ENCODE measurements at regions not wholly inside any gene's neighbourhood (a gene's known extent, or its start where the extent isn't known, plus 50 kb on each side); places are given as distances from the start of the nearest gene placed in this dataset.
"Not testable (repeated sequence)": the region's sequence is repeated elsewhere in the genome, so short reads cannot be mapped to it uniquely, and the experiment has no call there.

DNA sequence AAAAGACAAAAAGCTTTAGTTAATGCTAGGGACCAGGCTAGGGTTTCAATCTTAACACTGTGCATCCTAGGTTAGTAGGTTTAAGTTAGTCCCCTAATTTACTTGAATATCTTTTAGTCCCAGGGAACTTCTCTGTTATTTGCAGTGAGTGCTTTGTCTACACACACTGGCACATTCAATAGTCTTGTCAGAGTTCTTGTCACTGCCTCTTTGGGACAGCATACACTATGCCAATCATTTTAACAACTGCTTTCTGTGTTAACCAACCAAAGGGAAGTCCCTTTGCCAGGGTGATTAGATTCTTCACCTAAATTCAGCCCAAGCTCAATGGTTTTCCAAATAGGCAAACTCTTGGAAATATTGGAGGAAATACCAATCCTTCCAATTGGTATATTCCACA lies 221.8 kb upstream of the IGFBP7 start:
- no peak for DNase-seq (ENCODE audit: low read depth)

GRCh38 chr4:57329279-57329678 lies 219.1 kb upstream of the IGFBP7 start:
- DNase-seq (ENCODE audit: low read depth), result no peak

DNA sequence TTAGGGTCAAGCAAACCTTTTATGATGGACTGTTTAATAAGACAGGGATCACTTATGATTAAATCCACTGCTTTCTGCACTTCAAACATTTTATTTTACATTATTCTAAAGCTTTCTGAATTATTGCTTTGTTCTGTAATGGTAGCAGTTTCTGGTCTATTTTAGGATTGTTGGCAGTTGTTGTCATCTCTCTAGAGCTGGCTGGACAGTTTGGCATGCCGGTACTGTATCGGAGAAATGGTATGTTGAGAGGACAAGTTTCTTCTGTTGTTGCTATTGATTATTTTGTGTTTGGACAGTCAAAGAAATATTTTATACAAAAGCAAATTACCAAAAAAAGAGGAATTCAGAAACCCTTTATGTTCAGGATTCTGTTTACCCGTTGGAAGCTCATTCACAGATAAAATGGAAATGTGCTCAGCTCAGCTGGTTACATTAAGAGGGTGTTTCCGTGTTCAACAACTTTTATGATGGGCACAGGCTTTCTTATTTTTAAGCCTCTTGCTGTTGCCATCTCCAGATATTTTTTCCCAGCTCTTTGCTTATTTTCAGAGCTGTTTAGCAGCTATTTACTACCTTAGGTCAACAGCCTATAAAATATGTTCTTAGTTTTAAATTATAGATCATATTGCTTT lies 214.6 kb upstream of the IGFBP7 start:
- DNase-seq (ENCODE audit: low read depth), result no peak

DNA sequence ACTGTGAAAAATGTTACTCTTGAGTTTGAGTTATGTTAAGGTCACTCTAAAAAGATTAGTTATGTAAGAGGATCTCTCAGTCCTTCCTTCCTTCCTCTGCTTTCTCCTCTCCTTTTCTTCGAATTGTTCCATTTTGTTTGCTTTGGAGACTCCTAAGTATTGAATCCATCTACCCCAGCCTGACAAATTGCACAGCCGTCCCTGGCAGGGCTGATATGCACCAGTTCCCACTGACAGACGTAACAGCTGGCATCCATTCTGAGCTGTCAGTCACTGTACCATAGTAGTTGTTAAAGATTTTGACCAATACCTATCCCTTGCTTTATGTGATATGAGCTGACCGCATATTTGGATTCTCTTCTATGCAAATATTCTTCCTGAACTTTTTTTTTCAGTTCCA lies 210.7 kb upstream of the IGFBP7 start:
- DNase-seq (ENCODE audit: low read depth), result no peak

- no peak for DNase-seq (ENCODE audit: low read depth)
Measured at GRCh38 chr4:57320217-57320616, 210.0 kb upstream of the IGFBP7 start.

GRCh38 chr4:57318703-57319102 lies 208.5 kb upstream of the IGFBP7 start:
- DNase-seq (ENCODE audit: low read depth), result no peak

DNA sequence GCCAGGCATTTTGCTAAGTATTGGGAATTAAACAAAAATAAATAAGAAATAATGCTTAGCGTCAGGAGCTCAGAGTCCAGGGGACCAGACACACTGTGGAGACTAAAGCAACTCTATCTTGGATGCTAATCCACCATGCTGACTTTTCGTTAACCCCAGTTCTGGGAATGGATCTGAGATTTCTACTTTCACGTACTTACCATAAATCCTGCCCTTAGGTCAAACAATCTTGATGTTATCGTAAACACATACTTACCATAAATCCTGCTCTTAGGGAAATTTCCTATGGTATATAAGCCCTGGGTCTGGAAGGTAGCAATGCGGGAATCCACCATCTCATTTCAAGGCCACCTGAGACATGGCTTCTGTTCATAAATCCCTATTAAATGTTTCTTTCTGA lies 204.5 kb upstream of the IGFBP7 start:
- no peak for DNase-seq (ENCODE audit: low read depth)

GRCh38 chr4:57312296-57312695 lies 202.1 kb upstream of the IGFBP7 start:
- DNase-seq (ENCODE audit: low read depth), result no peak

- no peak for DNase-seq (ENCODE audit: low read depth)
Measured at GRCh38 chr4:57309658-57310057, 199.5 kb upstream of the IGFBP7 start.

- DNase-seq (ENCODE audit: low read depth), result no peak
Measured at GRCh38 chr4:57308301-57308700, 198.1 kb upstream of the IGFBP7 start.

- DNase-seq (ENCODE audit: low read depth), result no peak
Measured at GRCh38 chr4:57305836-57306235, 195.7 kb upstream of the IGFBP7 start.

GRCh38 chr4:57303012-57303751 lies 193.0 kb upstream of the IGFBP7 start:
- peak; percentile 2 for DNase-seq (ENCODE audit: low read depth)

DNA sequence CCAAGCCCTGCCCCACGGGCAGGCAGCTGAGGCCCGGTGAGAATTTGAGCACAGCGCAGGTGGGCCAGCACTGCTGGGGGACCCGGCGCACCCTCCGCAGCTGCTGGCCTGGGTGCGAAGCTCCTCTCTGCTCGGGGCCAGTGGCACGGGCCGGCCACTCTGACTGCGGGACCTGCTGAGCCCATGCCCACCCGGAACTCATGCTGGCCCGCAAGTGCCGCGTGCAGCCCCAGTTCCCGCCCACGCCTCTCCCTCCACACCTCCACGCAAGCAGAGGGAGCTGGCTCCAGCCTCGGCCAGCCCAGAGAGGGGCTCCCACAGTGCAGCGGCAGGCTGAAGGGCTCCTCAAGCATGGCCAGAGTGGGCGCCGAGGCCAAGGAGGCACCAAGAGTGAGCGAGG lies 190.1 kb upstream of the IGFBP7 start:
- DNase-seq (ENCODE audit: low read depth), result not testable (repeated sequence)

DNA sequence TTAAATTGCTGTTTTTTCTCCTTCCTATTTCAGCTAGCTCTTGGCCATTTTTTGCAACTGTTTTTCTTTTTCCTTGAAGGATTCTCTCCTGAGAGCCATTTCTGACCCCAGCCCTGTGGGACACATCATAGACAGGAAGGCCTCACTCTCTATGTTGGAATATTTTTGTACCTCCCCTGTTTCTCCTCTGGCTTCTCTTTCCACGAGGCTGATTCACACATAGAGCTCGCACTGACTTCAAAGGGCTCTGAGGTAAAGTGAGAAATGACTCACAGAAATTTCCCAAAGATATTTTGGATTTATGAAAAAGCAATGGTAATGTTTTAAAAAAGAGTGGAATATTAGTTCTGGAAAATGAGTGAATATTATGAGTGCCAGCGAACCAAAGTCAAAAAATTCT lies 181.7 kb upstream of the IGFBP7 start:
- DNase-seq (ENCODE audit: low read depth), result peak; percentile 13

- DNase-seq (ENCODE audit: low read depth), result no peak
Measured at GRCh38 chr4:57287687-57288604, 177.8 kb upstream of the IGFBP7 start.

GRCh38 chr4:57282933-57283310 lies 172.7 kb upstream of the IGFBP7 start:
- no peak for DNase-seq (ENCODE audit: low read depth)

GRCh38 chr4:57280481-57280880 lies 170.3 kb upstream of the IGFBP7 start:
- DNase-seq (ENCODE audit: low read depth), result no peak

DNA sequence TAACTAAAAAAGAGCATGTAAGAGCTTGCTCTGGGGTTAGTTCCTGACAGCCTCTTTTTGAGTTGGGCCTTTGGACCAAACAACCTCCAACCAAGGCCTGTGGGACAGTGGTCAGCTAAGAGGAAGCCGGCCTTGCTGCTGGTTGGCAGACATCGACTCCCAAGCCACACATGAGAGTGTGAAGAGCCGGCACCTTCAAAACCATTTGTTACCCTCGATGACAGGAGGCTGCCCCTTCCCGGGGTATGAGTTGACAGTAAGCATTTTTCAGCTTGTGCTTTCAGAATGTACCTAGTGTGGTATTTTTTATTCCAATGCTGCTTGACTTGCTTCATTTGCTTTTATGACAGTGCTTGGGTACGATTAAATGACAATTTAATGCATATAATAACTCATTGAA lies 168.6 kb upstream of the IGFBP7 start:
- DNase-seq (ENCODE audit: low read depth), result no peak

DNA sequence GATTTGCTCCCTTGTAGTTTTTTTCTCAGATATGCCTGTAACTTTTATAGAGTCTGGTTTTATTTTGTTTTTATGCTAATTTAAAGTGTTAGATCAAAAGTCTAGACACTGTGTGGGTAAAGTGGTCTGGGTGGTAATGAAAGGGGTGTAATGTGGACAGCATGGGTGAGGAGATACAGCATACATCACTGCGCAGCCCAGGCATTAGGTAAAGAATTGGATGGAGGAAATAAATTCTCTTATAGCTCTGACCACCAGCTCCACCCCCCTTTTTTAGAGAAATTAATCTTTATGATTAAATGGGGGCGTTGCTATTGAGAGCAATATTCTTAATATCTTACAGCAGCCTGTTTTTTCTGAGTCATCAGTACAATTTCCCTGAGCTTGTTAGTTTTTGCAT lies 163.9 kb upstream of the IGFBP7 start:
- DNase-seq (ENCODE audit: low read depth), result no peak

DNA sequence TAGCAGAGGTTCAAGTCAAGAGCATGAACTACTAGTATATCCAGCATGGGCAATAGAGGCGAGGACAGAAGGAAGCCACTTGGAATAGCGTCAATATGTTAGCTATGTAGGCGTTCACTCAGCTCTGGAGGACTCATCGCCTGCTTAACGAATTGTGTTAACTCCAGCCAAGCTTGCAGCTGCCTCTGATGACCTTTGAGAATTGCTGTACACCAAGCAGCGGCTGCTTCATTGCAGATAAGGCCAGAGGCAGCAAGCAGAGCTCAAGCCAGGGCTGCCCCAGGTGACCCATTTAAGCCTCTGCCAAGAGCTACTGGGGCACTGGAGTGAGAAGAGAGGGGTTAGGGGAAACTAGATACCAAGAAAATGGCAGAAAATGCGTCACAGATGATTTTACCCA lies 160.2 kb upstream of the IGFBP7 start:
- no peak for DNase-seq (ENCODE audit: low read depth)

DNA sequence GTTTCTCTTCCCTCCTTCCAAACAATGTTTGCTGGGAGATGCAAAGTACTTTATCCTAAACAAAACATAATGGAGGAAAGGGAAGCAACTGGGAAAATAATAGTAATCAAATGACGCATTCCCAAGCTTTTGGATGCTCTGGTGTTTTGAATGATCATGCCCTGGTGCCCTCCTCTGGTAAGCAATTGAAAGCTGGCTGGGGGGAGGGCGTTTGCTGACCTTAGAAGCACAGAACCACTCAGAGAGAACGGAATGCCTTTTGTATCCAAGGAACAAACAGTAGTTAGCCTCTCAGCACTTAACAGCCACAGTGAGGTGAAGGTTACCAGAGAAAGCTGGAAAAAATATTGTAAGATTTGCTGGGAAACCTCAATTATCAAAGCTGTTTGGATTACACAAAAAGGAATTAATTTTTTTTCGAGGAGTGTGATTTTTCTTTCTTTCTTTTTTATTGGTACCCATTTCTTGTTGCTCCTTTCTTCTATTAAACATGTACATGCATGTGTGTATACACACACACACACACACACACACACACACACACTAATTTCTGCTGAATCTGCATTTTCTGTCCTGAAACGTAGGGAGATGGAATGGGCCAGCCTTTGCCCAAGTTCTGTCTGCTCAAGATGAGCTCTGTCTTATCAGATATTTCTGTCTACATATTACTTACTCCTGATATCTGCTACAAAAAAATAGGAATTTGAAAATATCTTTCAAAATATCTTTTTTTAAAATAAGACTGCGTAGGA lies 155.8 kb upstream of the IGFBP7 start:
- no peak for DNase-seq (ENCODE audit: low read depth)

DNA sequence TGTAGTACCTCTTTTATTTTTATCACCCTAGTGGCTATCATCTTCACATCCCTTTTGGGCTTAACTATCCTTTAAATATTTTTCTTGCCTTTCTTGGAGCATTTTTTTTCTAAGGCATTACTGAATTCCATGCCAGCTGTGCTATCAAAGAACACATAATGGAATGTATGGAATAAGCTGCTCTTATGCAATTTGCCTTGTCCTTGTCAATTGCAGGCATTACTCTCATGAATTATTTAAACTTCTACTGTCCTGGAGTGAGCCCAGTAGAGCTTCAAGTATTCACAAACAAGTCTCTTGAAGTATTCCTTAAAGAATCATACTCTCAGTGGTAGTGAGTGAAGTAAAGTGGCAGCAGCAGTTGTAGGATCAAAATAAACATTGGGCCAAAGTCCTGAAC lies 144.6 kb upstream of the IGFBP7 start:
- DNase-seq (ENCODE audit: low read depth), result no peak

All from iris pigment epithelial cell (primary cell).